IMR-90 (cell line): ENCODE measurements at regions not wholly inside any gene's neighbourhood (a gene's known extent, or its start where the extent isn't known, plus 50 kb on each side); places are given as distances from the start of the nearest gene placed in this dataset.

Experiments
- ATAC-seq: fragments of 200-7000 bp; cut with Tn5 transposase; 2 replicates; pipeline ENCODE4 v1.9.1; 2020; ENCODE audit warnings: low read depth, mild to moderate bottlenecking, moderate library complexity
- BruUV-seq: library from RNA; stranded (reverse); fragments of 400-500 nt; replicated peaks from 2 replicates; lab custom pipeline; 2021; lab: Mats Ljungman, UMichigan
- CTCF ChIA-PET: fragments of 300-600 bp; formaldehyde crosslinking; extraction: SDS; loops from one replicate; lab custom pipeline; 2021; ENCODE audit warnings: antibody characterized with exemption; lab: Yijun Ruan, JAX
- POLR2A ChIA-PET: fragments of 300-600 bp; sonication (Branson Sonifier 250); formaldehyde crosslinking; loops from one replicate; lab custom pipeline; 2022; ENCODE audit warnings: antibody characterized with exemption; ENCODE audit not compliant: unreplicated experiment; lab: Charles Lee
- DNase-seq: peaks from one replicate; pipeline ENCODE4 v3.0.0; 2013
- H2AFZ ChIP-seq: replicated peaks from 2 replicates; pipeline ENCODE3; 2013; ENCODE audit warnings: low read length, mild to moderate bottlenecking; ENCODE audit not compliant: poor library complexity
- H2AK5ac ChIP-seq: 2 replicates; pipeline ENCODE4 v1.6.1; 2013; ENCODE audit warnings: low read depth, low read length, inconsistent platforms
- H2AK9ac ChIP-seq: replicated peaks from 2 replicates; pipeline ENCODE3; 2013; ENCODE audit warnings: mild to moderate bottlenecking, low read depth, low read length, moderate library complexity; ENCODE audit not compliant: poor library complexity
- H2BK120ac ChIP-seq: 2 replicates; pipeline ENCODE4 v1.6.1; 2013; ENCODE audit warnings: low read depth, low read length, inconsistent platforms
- H2BK15ac ChIP-seq: 3 replicates; pipeline ENCODE4 v1.6.1; 2013; ENCODE audit warnings: low read depth, low read length, inconsistent platforms
- H2BK20ac ChIP-seq: 2 replicates; pipeline ENCODE4 v1.6.1; 2013; ENCODE audit warnings: low read depth, mild to moderate bottlenecking, inconsistent platforms, low read length, moderate library complexity
- H2BK5ac ChIP-seq: 2 replicates; pipeline ENCODE4 v1.6.1; 2013; ENCODE audit warnings: mild to moderate bottlenecking, low read depth, low read length, inconsistent platforms; ENCODE audit not compliant: poor library complexity, severe bottlenecking
- H3K14ac ChIP-seq: replicated peaks from 2 replicates; pipeline ENCODE4 v1.6.1; 2013; ENCODE audit warnings: low read depth, low read length, inconsistent platforms
- H3K18ac ChIP-seq: 2 replicates; pipeline ENCODE4 v1.6.1; 2013; ENCODE audit warnings: low read depth, low read length, control low read depth
- H3K23ac ChIP-seq: 2 replicates; pipeline ENCODE4 v1.6.1; 2013; ENCODE audit warnings: low read depth, low read length, inconsistent platforms
- H3K27ac ChIP-seq: 2 replicates; pipeline ENCODE4 v1.5.1; 2013; ENCODE audit warnings: mild to moderate bottlenecking, control low read depth, low read length; ENCODE audit not compliant: insufficient read depth
- H3K27me3 ChIP-seq: 2 replicates; pipeline ENCODE4 v1.6.1; 2013; ENCODE audit warnings: low read length; ENCODE audit not compliant: control insufficient read depth, insufficient read depth
- H3K36me3 ChIP-seq: 2 replicates; pipeline ENCODE4 v1.6.1; 2013; ENCODE audit warnings: low read length, mixed read lengths; ENCODE audit not compliant: control insufficient read depth, insufficient read depth
- H3K4ac ChIP-seq: 2 replicates; pipeline ENCODE4 v1.6.1; 2013; ENCODE audit warnings: low read depth, low read length, inconsistent platforms
- H3K4me1 ChIP-seq: 2 replicates; pipeline ENCODE4 v1.6.1; 2013; ENCODE audit warnings: low read length, mixed read lengths; ENCODE audit not compliant: control insufficient read depth, insufficient read depth
- H3K4me2 ChIP-seq: 2 replicates; pipeline ENCODE4 v1.6.1; 2013; ENCODE audit warnings: low read depth, mild to moderate bottlenecking, control low read depth, low read length, moderate library complexity
- H3K4me3 ChIP-seq: 2 replicates; pipeline ENCODE4 v1.5.1; 2013; ENCODE audit warnings: low read depth, mild to moderate bottlenecking, control low read depth, low read length, moderate library complexity; ENCODE audit not compliant: insufficient read depth
- H3K56ac ChIP-seq: 2 replicates; pipeline ENCODE4 v1.6.1; 2013; ENCODE audit warnings: low read length, inconsistent platforms; ENCODE audit not compliant: insufficient read depth; ENCODE audit errors: extremely low read depth
- H3K79me1 ChIP-seq, 2 experiments: 2 replicates each; pipeline ENCODE4 v1.6.1; 2013; ENCODE audit warnings: low read length in 2 of 2, inconsistent platforms in 1 of 2, low read depth in 1 of 2
- H3K9ac ChIP-seq: 2 replicates; pipeline ENCODE4 v1.6.1; 2013; ENCODE audit warnings: low read depth, low read length, control low read depth
- H3K9me1 ChIP-seq: 2 replicates; pipeline ENCODE4 v1.6.1; 2013; ENCODE audit warnings: low read length, inconsistent platforms; ENCODE audit not compliant: insufficient read depth
- H3K9me3 ChIP-seq: 2 replicates; pipeline ENCODE4 v1.6.1; 2013; ENCODE audit warnings: low read length; ENCODE audit not compliant: control insufficient read depth, insufficient read depth
- H4K20me1 ChIP-seq: 2 replicates; pipeline ENCODE4 v1.6.1; 2013; ENCODE audit warnings: low read length, inconsistent platforms; ENCODE audit not compliant: insufficient read depth
- H4K5ac ChIP-seq: 2 replicates; pipeline ENCODE4 v1.6.1; 2013; ENCODE audit warnings: mild to moderate bottlenecking, low read depth, low read length, control low read depth
- H4K8ac ChIP-seq, 2 experiments: 2 replicates each; pipeline ENCODE4 v1.6.1; 2013; ENCODE audit warnings: low read depth in 2 of 2, low read length in 2 of 2, control low read depth in 1 of 2, inconsistent platforms in 1 of 2
- H4K91ac ChIP-seq: 2 replicates; pipeline ENCODE4 v1.6.1; 2013; ENCODE audit warnings: low read depth, low read length, inconsistent platforms; ENCODE audit not compliant: insufficient read depth
- BHLHE40 ChIP-seq: fragments of 150-350 bp; IDR thresholded peaks from 2 replicates; pipeline ENCODE4 v1.6.1; 2016; ENCODE audit warnings: mild to moderate bottlenecking, low read depth, low read length
- CEBPB ChIP-seq: IDR thresholded peaks from 2 replicates; pipeline ENCODE4 v1.6.1; 2012; ENCODE audit warnings: low read depth, low read length, improper control_type of control experiment
- CHD1 ChIP-seq: IDR thresholded peaks from 2 replicates; pipeline ENCODE4 v1.6.1; 2012; ENCODE audit warnings: low read depth, low read length, improper control_type of control experiment
- CTCF ChIP-seq: conservative IDR thresholded peaks from 2 replicates; pipeline ENCODE4 v1.5.1; 2012; ENCODE audit warnings: mild to moderate bottlenecking, low read depth, low read length, improper control_type of control experiment
- ELK1 ChIP-seq: fragments of 150-350 bp; IDR thresholded peaks from 2 replicates; pipeline ENCODE4 v1.6.1; 2016; ENCODE audit warnings: low read depth, mild to moderate bottlenecking, low read length, moderate library complexity, borderline replicate concordance
- FOS ChIP-seq: fragments of 150-350 bp; IDR thresholded peaks from 2 replicates; pipeline ENCODE4 v1.6.1; 2016; ENCODE audit warnings: low read depth, low read length
- MAFK ChIP-seq: IDR thresholded peaks from 2 replicates; pipeline ENCODE4 v1.6.1; 2012; ENCODE audit warnings: low read depth, low read length, improper control_type of control experiment
- MAZ ChIP-seq: IDR thresholded peaks from 2 replicates; pipeline ENCODE4 v1.6.1; 2012; ENCODE audit warnings: low read depth, mild to moderate bottlenecking, low read length, improper control_type of control experiment, moderate library complexity, borderline replicate concordance
- MXI1 ChIP-seq: IDR thresholded peaks from 2 replicates; pipeline ENCODE4 v1.6.1; 2012; ENCODE audit warnings: low read depth, mild to moderate bottlenecking, low read length, moderate library complexity, borderline replicate concordance
- NFE2L2 ChIP-seq: fragments of 150-350 bp; IDR thresholded peaks from 2 replicates; pipeline ENCODE4 v1.6.1; 2016; ENCODE audit warnings: low read depth, mild to moderate bottlenecking, low read length
- POLR2A ChIP-seq: IDR thresholded peaks from 2 replicates; pipeline ENCODE4 v1.6.1; 2012; ENCODE audit warnings: mild to moderate bottlenecking, low read depth, low read length
- RAD21 ChIP-seq: IDR thresholded peaks from 2 replicates; pipeline ENCODE4 v1.6.1; 2012; ENCODE audit warnings: low read length, improper control_type of control experiment
- RCOR1 ChIP-seq: IDR thresholded peaks from 2 replicates; pipeline ENCODE4 v1.6.1; 2012; ENCODE audit warnings: mild to moderate bottlenecking, low read length, improper control_type of control experiment; ENCODE audit not compliant: insufficient replicate concordance
- RFX5 ChIP-seq: IDR thresholded peaks from 2 replicates; pipeline ENCODE4 v1.8.0; 2012; ENCODE audit warnings: low read depth, mild to moderate bottlenecking, low read length, moderate library complexity
- SMC3 ChIP-seq: fragments of 150-350 bp; IDR thresholded peaks from 2 replicates; pipeline ENCODE4 v1.6.1; 2016; ENCODE audit warnings: low read depth, mild to moderate bottlenecking, antibody characterized with exemption, low read length, moderate library complexity
- USF2 ChIP-seq: fragments of 150-350 bp; IDR thresholded peaks from 2 replicates; pipeline ENCODE4 v1.6.1; 2017; ENCODE audit warnings: mild to moderate bottlenecking, antibody characterized with exemption, low read length, low read depth
- WGBS, 2 experiments: methylation state at CpG; one replicate each; pipeline versions ENCODE4 v1.1.5 to v1.1.7; 2013; ENCODE audit warnings: missing lambda C conversion rate in 2 of 2; ENCODE audit not compliant: insufficient read length in 1 of 2; ENCODE audit errors: extremely low coverage in 2 of 2; 5-methylcytosine and 5-hydroxymethylcytosine counted together
- dilution Hi-C: fragments of 300-500 bp; cut with HindIII; formaldehyde crosslinking; loops from one replicate; pipeline ENCODE4 v1.14.3; 2018; ENCODE audit warnings: low sequenced_read_pairs; ENCODE audit not compliant: unreplicated experiment
- in situ Hi-C: fragments of 300-500 bp; cut with MboI; formaldehyde crosslinking; loops from 3 replicates; pipeline ENCODE4 v1.14.3; 2019; ENCODE audit warnings: low sequenced_read_pairs, inconsistent platforms, mixed read lengths
- intact Hi-C: fragments of 100-400 bp; cut with micrococcal nuclease; formaldehyde crosslinking; loops from 2 replicates; pipeline ENCODE4 v1.10.0; 2022

GRCh38 chr12:14075797-14076393 lies 94.5 kb upstream of the GRIN2B start:
- Histone ChIP-seq H2AFZ (no peak overlapping the region), H3K27me3 (no peaks in the 10 kb centered on the region), H3K23ac (no peak overlapping the region), H3K36me3 (no peaks in the 10 kb centered on the region), H2BK5ac (no peak overlapping the region), H3K14ac (no peak overlapping the region), H2BK15ac (no peak overlapping the region), H3K4me1 (no peaks in the 10 kb centered on the region), H2BK20ac (no peak overlapping the region), H3K79me1 (no peaks in the 10 kb centered on the region), H3K27ac (no peak overlapping the region), H2AK9ac (no peak overlapping the region), H4K91ac (no peak overlapping the region), H4K8ac (no peak overlapping the region), H3K4me2 (no peak overlapping the region), H2AK5ac (no peak overlapping the region), H3K9ac (no peak overlapping the region), H3K56ac (no peak overlapping the region), H2BK120ac (no peak overlapping the region), H3K9me1 (no peaks in the 10 kb centered on the region), H3K4me3 (no peak overlapping the region), H3K4ac (no peak overlapping the region), H4K5ac (no peak overlapping the region), H3K9me3 (no peaks in the 10 kb centered on the region), H4K20me1 (no peaks in the 10 kb centered on the region), H3K18ac (no peak overlapping the region)
- DNase-seq = no peak
- CTCF ChIA-PET = no interaction called here
- no CpG with 5 or more reads among the region's 2 CpGs for WGBS, 2 experiments
- intact Hi-C loops (no loop called here), in situ Hi-C loops (no loop called here), dilution Hi-C loops (no loop called here)
- no peak for ATAC-seq
- POLR2A ChIA-PET = no interaction called here
- TF ChIP-seq CTCF (no peak), SMC3 (no peak), MAFK (no peak), FOS (no peak), POLR2A (no peak), RFX5 (no peak), BHLHE40 (no peak), MAZ (no peak), USF2 (no peak), ELK1 (no peak), RCOR1 (no peak), CHD1 (no peak), MXI1 (no peak), CEBPB (no peak), NFE2L2 (no peak), RAD21 (no peak)
- no TSS peak for BruUV-seq
